Mesendoderm (in vitro differentiated cells): ENCODE measurements at regions not wholly inside any gene's neighbourhood (a gene's known extent, or its start where the extent isn't known, plus 50 kb on each side); places are given as distances from the start of the nearest gene placed in this dataset. TPM values are rescaled to one million over a fixed set of nuclear protein-coding genes. Genes with fewer than 3 reads are reported as not detected.

Source experiments
- DNase-seq: peaks from one replicate; pipeline ENCODE4 v3.0.0; 2013
- H2AK5ac ChIP-seq: 2 replicates; pipeline ENCODE4 v1.6.1; 2013; ENCODE audit warnings: low read length, inconsistent platforms
- H2BK120ac ChIP-seq: 2 replicates; pipeline ENCODE4 v1.6.1; 2013; ENCODE audit warnings: low read depth, mild to moderate bottlenecking, low read length, moderate library complexity, mixed read lengths
- H2BK15ac ChIP-seq: replicated peaks from 2 replicates; pipeline ENCODE4 v1.6.1; 2013; ENCODE audit warnings: low read depth, mild to moderate bottlenecking, moderate library complexity
- H2BK5ac ChIP-seq: 2 replicates; pipeline ENCODE4 v1.6.1; 2013; ENCODE audit warnings: low read length, inconsistent platforms
- H3K18ac ChIP-seq: 2 replicates; pipeline ENCODE4 v1.6.1; 2013; ENCODE audit warnings: mild to moderate bottlenecking, low read length, mixed read lengths
- H3K23ac ChIP-seq: one replicate; pipeline ENCODE4 v1.6.1; 2013; ENCODE audit warnings: low read length
- H3K27ac ChIP-seq: 2 replicates; pipeline ENCODE4 v1.5.1; 2013; ENCODE audit warnings: low read depth, mild to moderate bottlenecking, inconsistent platforms, low read length, moderate library complexity
- H3K27me3 ChIP-seq: 2 replicates; pipeline ENCODE4 v1.6.1; 2013; ENCODE audit warnings: low read length, control low read depth, mild to moderate bottlenecking, inconsistent platforms; ENCODE audit not compliant: insufficient read depth, poor library complexity
- H3K36me3 ChIP-seq: 2 replicates; pipeline ENCODE4 v1.6.1; 2013; ENCODE audit warnings: low read length, inconsistent platforms; ENCODE audit not compliant: control insufficient read depth, insufficient read depth
- H3K4ac ChIP-seq: one replicate; pipeline ENCODE4 v1.6.1; 2013; ENCODE audit warnings: low read depth, mild to moderate bottlenecking, low read length, moderate library complexity
- H3K4me1 ChIP-seq: 2 replicates; pipeline ENCODE4 v1.6.1; 2013; ENCODE audit warnings: low read depth, low read length, inconsistent platforms; ENCODE audit not compliant: control insufficient read depth
- H3K4me2 ChIP-seq: 2 replicates; pipeline ENCODE4 v1.6.1; 2013; ENCODE audit warnings: low read length
- H3K4me3 ChIP-seq: 2 replicates; pipeline ENCODE4 v1.5.1; 2013; ENCODE audit warnings: mild to moderate bottlenecking, low read length
- H3K56ac ChIP-seq: one replicate; pipeline ENCODE4 v1.6.1; 2013; ENCODE audit warnings: low read length
- H3K79me1 ChIP-seq: 2 replicates; pipeline ENCODE4 v1.6.1; 2013; ENCODE audit warnings: low read length, inconsistent platforms
- H3K79me2 ChIP-seq: 2 replicates; pipeline ENCODE4 v1.6.1; 2013; ENCODE audit warnings: mild to moderate bottlenecking, low read length; ENCODE audit not compliant: control insufficient read depth, insufficient read depth
- H3K9ac ChIP-seq: 2 replicates; pipeline ENCODE4 v1.6.1; 2013; ENCODE audit warnings: low read length, inconsistent platforms
- H4K5ac ChIP-seq: one replicate; pipeline ENCODE4 v1.6.1; 2013; ENCODE audit warnings: low read length
- H4K8ac ChIP-seq: one replicate; pipeline ENCODE4 v1.6.1; 2013; ENCODE audit warnings: low read depth, mild to moderate bottlenecking, control low read depth, low read length, moderate library complexity
- WGBS: extraction: QIAGEN DNeasy Blood & Tissue Kit; methylation state at CpG from one replicate; pipeline ENCODE4 v1.1.7; 2013; ENCODE audit warnings: low lambda C conversion rate, missing lambda C conversion rate; ENCODE audit not compliant: insufficient coverage; ENCODE audit errors: extremely low coverage; 5-methylcytosine and 5-hydroxymethylcytosine counted together
- small RNA-seq: library from polyadenylated mRNA; stranded (forward); fragments of <200 nt; extraction: miRNeasy Mini kit (QIAGEN cat#:217004); gene quantifications from one replicate; pipeline ENCODE3, GENCODE V24; 2013; ENCODE audit not compliant: insufficient read depth

- H2BK15ac ChIP-seq, result no peak overlapping the region
- no peaks in the 10 kb centered on the region for H3K36me3 ChIP-seq
- no peak overlapping the region for H3K4me3 ChIP-seq
- no peak overlapping the region for H3K9ac ChIP-seq
- no peak overlapping the region for H3K56ac ChIP-seq
- H3K27me3 ChIP-seq, result no peaks in the 10 kb centered on the region
- no peak overlapping the region for H2BK5ac ChIP-seq
- H3K4me1 ChIP-seq, result no peaks in the 10 kb centered on the region
- H2BK120ac ChIP-seq, result no peak overlapping the region
- no peaks in the 10 kb centered on the region for H3K79me1 ChIP-seq
- no peak overlapping the region for H3K4ac ChIP-seq
- H4K8ac ChIP-seq, result no peak overlapping the region
- no peaks in the 10 kb centered on the region for H3K79me2 ChIP-seq
- no peak for DNase-seq
- no peak overlapping the region for H3K23ac ChIP-seq
- H2AK5ac ChIP-seq, result no peak overlapping the region
- H4K5ac ChIP-seq, result no peak overlapping the region
- WGBS, result no CpG with 5 or more reads among the region's 22 CpGs
- no peak overlapping the region for H3K4me2 ChIP-seq
- H3K27ac ChIP-seq, result no peak overlapping the region
- no peak overlapping the region for H3K18ac ChIP-seq
These were observed 216.5 kb downstream of the QKI start for GRCh38 chr6:163630991-163631390.

GRCh38 chr6:163630572-163630971 lies 216.1 kb downstream of the QKI start:
- Histone ChIP-seq H2AK5ac (no peak overlapping the region), H3K4ac (no peak overlapping the region), H3K27me3 (no peaks in the 10 kb centered on the region), H3K27ac (no peak overlapping the region), H3K36me3 (no peaks in the 10 kb centered on the region), H3K4me3 (no peak overlapping the region), H2BK5ac (no peak overlapping the region), H4K8ac (no peak overlapping the region), H3K18ac (no peak overlapping the region), H2BK120ac (no peak overlapping the region), H3K79me2 (no peaks in the 10 kb centered on the region), H3K4me1 (no peaks in the 10 kb centered on the region), H3K56ac (no peak overlapping the region), H3K9ac (no peak overlapping the region), H3K4me2 (no peak overlapping the region), H3K79me1 (no peaks in the 10 kb centered on the region), H3K23ac (no peak overlapping the region), H4K5ac (no peak overlapping the region), H2BK15ac (no peak overlapping the region)
- no CpG with 5 or more reads among the region's 34 CpGs for WGBS
- no peak for DNase-seq

GRCh38 chr6:163630096-163630495 lies 215.6 kb downstream of the QKI start:
- Histone ChIP-seq H3K4me2 (no peak overlapping the region), H3K27ac (no peak overlapping the region), H3K79me1 (no peaks in the 10 kb centered on the region), H3K79me2 (no peaks in the 10 kb centered on the region), H4K8ac (no peak overlapping the region), H2BK15ac (no peak overlapping the region), H3K56ac (no peak overlapping the region), H3K4me1 (no peaks in the 10 kb centered on the region), H3K4ac (no peak overlapping the region), H3K27me3 (no peaks in the 10 kb centered on the region), H3K4me3 (no peak overlapping the region), H2BK5ac (no peak overlapping the region), H4K5ac (no peak overlapping the region), H3K18ac (no peak overlapping the region), H3K36me3 (no peaks in the 10 kb centered on the region), H2BK120ac (no peak overlapping the region), H3K23ac (no peak overlapping the region), H3K9ac (no peak overlapping the region), H2AK5ac (no peak overlapping the region)
- DNase-seq, result no peak
- WGBS, result no CpG with 5 or more reads among the region's 16 CpGs

Small RNA genes lying in the stretch of these regions (small RNA-seq; reads per million reads assigned to genes)
- not detected for gene RN7SL366P
